Glutamatergic neuron (in vitro differentiated cells): ENCODE measurements at regions not wholly inside any gene's neighbourhood (a gene's known extent, or its start where the extent isn't known, plus 50 kb on each side); places are given as distances from the start of the nearest gene placed in this dataset.

Source experiments
- DNase-seq: peaks from one replicate; pipeline ENCODE4 v3.0.0; 2022
- H3K27ac Mint-ChIP-seq: one replicate; pipeline ENCODE4 v1.8.0; 2020; ENCODE audit warnings: mild to moderate bottlenecking, mixed read lengths, inconsistent platforms; ENCODE audit not compliant: unreplicated experiment
- H3K27me3 Mint-ChIP-seq: one replicate; pipeline ENCODE4 v1.8.0; 2020; ENCODE audit warnings: mild to moderate bottlenecking, moderate library complexity, mixed read lengths, inconsistent platforms; ENCODE audit not compliant: unreplicated experiment
- H3K36me3 Mint-ChIP-seq: one replicate; pipeline ENCODE4 v1.8.0; 2020; ENCODE audit warnings: mild to moderate bottlenecking, mixed read lengths, inconsistent platforms; ENCODE audit not compliant: unreplicated experiment
- H3K4me1 Mint-ChIP-seq: one replicate; pipeline ENCODE4 v1.8.0; 2020; ENCODE audit warnings: mild to moderate bottlenecking, low read depth, mixed read lengths, inconsistent platforms; ENCODE audit not compliant: unreplicated experiment
- H3K4me3 Mint-ChIP-seq: one replicate; pipeline ENCODE4 v1.8.0; 2020; ENCODE audit warnings: mild to moderate bottlenecking, mixed read lengths, inconsistent platforms; ENCODE audit not compliant: unreplicated experiment
- H3K9me3 Mint-ChIP-seq: one replicate; pipeline ENCODE4 v1.8.0; 2020; ENCODE audit warnings: mild to moderate bottlenecking, moderate library complexity, mixed read lengths, inconsistent platforms; ENCODE audit not compliant: unreplicated experiment
- TF ChIP-seq, protein P1 (sequence below): fragments of 200-600 bp; sonication (generic); IDR thresholded peaks from one replicate; pipeline ENCODE4 v1.5.0; 2021; ENCODE audit not compliant: partially characterized antibody, unreplicated experiment

DNA sequence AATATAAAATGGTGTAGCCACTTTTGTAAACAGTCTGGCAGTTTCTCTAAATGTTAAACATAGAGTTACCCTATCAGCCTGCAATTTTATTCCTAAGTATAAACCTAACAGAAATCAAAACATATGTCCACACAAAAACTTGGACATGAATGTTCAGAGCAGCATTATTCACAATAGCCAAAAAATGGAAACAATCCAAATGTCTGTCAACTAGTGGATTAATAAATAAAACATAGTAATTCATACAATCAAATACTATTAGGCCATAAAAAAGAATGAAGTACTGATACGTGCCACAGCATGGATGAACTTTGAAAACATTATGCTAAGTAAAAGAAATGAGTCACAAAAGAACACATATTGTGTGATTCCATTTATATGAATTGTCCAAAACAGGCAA is 196.5 kb downstream of the NUAK1 start:
- H3K27me3 Mint-ChIP-seq: peaks cover 2% of the 10 kb centered on the region
- DNase-seq: no peak
- no peaks in the 10 kb centered on the region for H3K36me3 Mint-ChIP-seq
- no peak overlapping the region for H3K27ac Mint-ChIP-seq
- H3K4me3 Mint-ChIP-seq: no peak overlapping the region
- H3K9me3 Mint-ChIP-seq: no peaks in the 10 kb centered on the region
- peaks cover 4% of the 10 kb centered on the region for H3K4me1 Mint-ChIP-seq
- TF ChIP-seq, protein P1, sequence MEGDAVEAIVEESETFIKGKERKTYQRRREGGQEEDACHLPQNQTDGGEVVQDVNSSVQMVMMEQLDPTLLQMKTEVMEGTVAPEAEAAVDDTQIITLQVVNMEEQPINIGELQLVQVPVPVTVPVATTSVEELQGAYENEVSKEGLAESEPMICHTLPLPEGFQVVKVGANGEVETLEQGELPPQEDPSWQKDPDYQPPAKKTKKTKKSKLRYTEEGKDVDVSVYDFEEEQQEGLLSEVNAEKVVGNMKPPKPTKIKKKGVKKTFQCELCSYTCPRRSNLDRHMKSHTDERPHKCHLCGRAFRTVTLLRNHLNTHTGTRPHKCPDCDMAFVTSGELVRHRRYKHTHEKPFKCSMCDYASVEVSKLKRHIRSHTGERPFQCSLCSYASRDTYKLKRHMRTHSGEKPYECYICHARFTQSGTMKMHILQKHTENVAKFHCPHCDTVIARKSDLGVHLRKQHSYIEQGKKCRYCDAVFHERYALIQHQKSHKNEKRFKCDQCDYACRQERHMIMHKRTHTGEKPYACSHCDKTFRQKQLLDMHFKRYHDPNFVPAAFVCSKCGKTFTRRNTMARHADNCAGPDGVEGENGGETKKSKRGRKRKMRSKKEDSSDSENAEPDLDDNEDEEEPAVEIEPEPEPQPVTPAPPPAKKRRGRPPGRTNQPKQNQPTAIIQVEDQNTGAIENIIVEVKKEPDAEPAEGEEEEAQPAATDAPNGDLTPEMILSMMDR: no peak

DNA sequence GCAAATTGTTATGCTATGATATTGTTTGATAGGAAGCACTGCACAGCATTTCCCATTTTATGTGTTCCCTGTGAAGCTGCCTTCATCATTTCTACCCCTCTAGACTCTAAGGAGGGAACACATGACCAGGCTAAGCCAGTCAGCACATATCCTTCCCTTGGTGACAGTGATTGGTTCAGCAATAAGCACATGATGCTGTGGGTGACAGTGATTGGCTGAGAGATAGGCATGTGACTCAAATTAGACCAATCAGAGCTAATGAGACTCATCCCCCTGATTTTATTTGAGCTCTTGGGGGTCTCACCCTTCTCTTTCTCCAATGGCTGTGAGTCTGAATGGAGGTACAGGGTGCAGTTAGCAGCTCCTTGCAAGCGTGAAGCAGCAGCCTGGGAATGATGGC is 195.2 kb downstream of the NUAK1 start:
- Mint-ChIP-seq H3K27me3 (no peaks in the 10 kb centered on the region), H3K9me3 (no peaks in the 10 kb centered on the region), H3K36me3 (no peaks in the 10 kb centered on the region), H3K4me1 (peaks cover 4% of the 10 kb centered on the region), H3K4me3 (no peak overlapping the region), H3K27ac (no peak overlapping the region)
- TF ChIP-seq, protein P1: no peak
- no peak for DNase-seq

DNA sequence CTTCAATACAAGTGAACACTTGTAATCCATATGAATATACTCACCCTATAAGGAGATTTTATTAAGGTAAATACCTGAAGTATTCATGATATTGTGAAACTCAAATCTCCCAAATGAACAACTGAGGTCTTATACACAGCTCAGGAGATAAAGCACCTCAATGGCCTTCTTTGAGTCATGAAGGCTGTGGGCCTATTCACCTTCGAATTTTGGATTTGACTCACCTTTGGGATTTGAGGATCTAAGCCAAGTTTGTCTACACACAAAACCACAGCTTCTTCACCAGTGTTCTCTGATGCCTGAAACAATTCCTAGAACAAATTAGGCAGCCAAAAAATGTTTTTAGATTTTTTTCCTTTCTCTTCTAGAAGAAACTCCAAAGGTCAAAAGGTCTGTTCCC is 194.1 kb downstream of the NUAK1 start:
- H3K9me3 Mint-ChIP-seq: no peaks in the 10 kb centered on the region
- H3K27ac Mint-ChIP-seq: no peak overlapping the region
- TF ChIP-seq, protein P1: no peak
- H3K4me3 Mint-ChIP-seq: no peak overlapping the region
- H3K36me3 Mint-ChIP-seq: no peaks in the 10 kb centered on the region
- H3K4me1 Mint-ChIP-seq: peaks cover 4% of the 10 kb centered on the region
- no peak for DNase-seq
- H3K27me3 Mint-ChIP-seq: no peaks in the 10 kb centered on the region

DNA sequence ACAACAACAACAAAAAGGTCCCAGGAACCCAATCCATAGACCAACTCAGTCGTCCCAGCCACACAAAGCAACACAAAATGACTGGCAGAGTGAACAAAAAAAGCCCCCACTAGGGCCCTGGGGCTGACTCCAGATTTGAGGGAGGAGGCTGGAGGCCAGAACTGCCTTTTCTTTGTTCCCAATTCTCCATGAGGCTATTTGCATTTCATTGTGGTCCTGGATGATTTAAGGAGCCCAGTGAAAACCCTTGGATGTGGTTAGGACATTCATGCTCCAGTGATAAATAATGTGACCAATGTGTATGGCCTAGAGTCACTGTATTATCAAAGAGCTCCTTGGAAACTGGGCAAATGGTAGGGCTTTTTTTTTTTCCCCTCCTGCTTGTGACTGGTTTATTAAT is 192.9 kb downstream of the NUAK1 start:
- Mint-ChIP-seq H3K9me3 (no peaks in the 10 kb centered on the region), H3K27me3 (no peaks in the 10 kb centered on the region), H3K36me3 (no peaks in the 10 kb centered on the region), H3K4me1 (peaks cover 4% of the 10 kb centered on the region), H3K27ac (no peak overlapping the region), H3K4me3 (no peak overlapping the region)
- DNase-seq: no peak
- TF ChIP-seq, protein P1: no peak

DNA sequence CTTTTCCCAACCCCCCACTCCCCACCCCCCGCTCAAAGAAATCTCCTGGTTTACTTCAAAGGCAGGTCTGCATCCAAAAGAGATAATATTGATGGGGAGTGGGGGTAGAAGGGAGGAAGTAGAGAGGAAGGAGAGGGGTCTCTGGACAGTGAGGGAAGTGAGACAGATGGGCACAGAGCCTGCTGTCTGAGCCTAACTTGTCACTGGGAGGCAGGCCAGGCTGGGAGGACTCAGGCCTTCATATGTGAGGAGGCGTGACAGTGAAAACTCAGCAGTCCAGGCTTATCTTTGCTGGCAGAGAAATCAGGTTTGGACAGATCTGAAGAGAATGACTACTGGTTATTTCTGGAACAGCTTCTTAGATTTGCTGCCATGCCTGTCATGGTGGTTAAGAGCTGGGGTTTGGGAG is 192.3 kb downstream of the NUAK1 start:
- no peak overlapping the region for H3K4me3 Mint-ChIP-seq
- no peaks in the 10 kb centered on the region for H3K36me3 Mint-ChIP-seq
- H3K9me3 Mint-ChIP-seq: no peaks in the 10 kb centered on the region
- H3K27ac Mint-ChIP-seq: no peak overlapping the region
- TF ChIP-seq, protein P1: no peak
- H3K27me3 Mint-ChIP-seq: no peaks in the 10 kb centered on the region
- peaks cover 4% of the 10 kb centered on the region for H3K4me1 Mint-ChIP-seq
- DNase-seq: no peak
